ENCODE measurements at regions not wholly inside any gene's neighbourhood (a gene's known extent, or its start where the extent isn't known, plus 50 kb on each side); places are given as distances from the start of the nearest gene placed in this dataset.
"Not testable (repeated sequence)": the region's sequence is repeated elsewhere in the genome, so short reads cannot be mapped to it uniquely, and the experiment has no call there.

DNA sequence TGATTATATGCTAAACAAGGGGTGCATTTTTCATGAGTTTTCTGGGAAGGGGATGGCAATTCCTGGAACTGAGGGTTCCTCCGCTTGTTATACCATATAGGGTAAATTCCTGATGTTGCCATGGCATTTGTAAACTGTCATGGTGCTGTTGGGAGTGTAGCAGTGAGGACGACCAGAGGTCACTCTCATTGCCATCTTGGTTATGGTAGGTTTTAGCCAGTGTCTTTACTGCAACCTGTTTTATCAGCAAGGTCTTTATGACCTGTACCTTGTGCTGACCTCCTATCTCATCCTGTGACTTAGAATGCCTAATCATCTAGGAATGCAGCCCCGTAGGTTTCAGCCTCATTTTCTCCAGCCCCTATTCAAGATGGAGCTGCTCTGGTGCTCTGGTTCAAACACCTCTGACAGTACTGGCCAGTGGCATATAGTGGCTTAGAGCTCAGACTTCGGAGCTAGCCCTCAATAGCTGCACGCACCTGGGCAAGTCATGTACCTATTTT is 154.2 kb upstream of the DPH6 start:
- TF ChIP-seq, protein P1, sequence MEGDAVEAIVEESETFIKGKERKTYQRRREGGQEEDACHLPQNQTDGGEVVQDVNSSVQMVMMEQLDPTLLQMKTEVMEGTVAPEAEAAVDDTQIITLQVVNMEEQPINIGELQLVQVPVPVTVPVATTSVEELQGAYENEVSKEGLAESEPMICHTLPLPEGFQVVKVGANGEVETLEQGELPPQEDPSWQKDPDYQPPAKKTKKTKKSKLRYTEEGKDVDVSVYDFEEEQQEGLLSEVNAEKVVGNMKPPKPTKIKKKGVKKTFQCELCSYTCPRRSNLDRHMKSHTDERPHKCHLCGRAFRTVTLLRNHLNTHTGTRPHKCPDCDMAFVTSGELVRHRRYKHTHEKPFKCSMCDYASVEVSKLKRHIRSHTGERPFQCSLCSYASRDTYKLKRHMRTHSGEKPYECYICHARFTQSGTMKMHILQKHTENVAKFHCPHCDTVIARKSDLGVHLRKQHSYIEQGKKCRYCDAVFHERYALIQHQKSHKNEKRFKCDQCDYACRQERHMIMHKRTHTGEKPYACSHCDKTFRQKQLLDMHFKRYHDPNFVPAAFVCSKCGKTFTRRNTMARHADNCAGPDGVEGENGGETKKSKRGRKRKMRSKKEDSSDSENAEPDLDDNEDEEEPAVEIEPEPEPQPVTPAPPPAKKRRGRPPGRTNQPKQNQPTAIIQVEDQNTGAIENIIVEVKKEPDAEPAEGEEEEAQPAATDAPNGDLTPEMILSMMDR (IDR thresholded peaks at IDR 0.05), result not testable (repeated sequence)
- TF ChIP-seq, protein P2, sequence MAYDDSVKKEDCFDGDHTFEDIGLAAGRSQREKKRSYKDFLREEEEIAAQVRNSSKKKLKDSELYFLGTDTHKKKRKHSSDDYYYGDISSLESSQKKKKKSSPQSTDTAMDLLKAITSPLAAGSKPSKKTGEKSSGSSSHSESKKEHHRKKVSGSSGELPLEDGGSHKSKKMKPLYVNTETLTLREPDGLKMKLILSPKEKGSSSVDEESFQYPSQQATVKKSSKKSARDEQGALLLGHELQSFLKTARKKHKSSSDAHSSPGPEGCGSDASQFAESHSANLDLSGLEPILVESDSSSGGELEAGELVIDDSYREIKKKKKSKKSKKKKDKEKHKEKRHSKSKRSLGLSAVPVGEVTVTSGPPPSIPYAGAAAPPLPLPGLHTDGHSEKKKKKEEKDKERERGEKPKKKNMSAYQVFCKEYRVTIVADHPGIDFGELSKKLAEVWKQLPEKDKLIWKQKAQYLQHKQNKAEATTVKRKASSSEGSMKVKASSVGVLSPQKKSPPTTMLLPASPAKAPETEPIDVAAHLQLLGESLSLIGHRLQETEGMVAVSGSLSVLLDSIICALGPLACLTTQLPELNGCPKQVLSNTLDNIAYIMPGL (CRISPR knock-in tag; IDR thresholded peaks at IDR 0.05; ENCODE audit: borderline replicate concordance), result not testable (repeated sequence)
- TF ChIP-seq, protein P3, sequence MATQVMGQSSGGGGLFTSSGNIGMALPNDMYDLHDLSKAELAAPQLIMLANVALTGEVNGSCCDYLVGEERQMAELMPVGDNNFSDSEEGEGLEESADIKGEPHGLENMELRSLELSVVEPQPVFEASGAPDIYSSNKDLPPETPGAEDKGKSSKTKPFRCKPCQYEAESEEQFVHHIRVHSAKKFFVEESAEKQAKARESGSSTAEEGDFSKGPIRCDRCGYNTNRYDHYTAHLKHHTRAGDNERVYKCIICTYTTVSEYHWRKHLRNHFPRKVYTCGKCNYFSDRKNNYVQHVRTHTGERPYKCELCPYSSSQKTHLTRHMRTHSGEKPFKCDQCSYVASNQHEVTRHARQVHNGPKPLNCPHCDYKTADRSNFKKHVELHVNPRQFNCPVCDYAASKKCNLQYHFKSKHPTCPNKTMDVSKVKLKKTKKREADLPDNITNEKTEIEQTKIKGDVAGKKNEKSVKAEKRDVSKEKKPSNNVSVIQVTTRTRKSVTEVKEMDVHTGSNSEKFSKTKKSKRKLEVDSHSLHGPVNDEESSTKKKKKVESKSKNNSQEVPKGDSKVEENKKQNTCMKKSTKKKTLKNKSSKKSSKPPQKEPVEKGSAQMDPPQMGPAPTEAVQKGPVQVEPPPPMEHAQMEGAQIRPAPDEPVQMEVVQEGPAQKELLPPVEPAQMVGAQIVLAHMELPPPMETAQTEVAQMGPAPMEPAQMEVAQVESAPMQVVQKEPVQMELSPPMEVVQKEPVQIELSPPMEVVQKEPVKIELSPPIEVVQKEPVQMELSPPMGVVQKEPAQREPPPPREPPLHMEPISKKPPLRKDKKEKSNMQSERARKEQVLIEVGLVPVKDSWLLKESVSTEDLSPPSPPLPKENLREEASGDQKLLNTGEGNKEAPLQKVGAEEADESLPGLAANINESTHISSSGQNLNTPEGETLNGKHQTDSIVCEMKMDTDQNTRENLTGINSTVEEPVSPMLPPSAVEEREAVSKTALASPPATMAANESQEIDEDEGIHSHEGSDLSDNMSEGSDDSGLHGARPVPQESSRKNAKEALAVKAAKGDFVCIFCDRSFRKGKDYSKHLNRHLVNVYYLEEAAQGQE (IDR thresholded peaks at IDR 0.05), result not testable (repeated sequence)
- not testable (repeated sequence) for TF ChIP-seq POLR2A (IDR thresholded peaks at IDR 0.05; ENCODE audit: low read length); HOXB13 (CRISPR knock-in tag; IDR thresholded peaks at IDR 0.05; ENCODE audit: low read depth); MAZ (IDR thresholded peaks at IDR 0.05; ENCODE audit: borderline replicate concordance, low read depth, low read length); BHLHE40 (IDR thresholded peaks at IDR 0.05; ENCODE audit: low read depth, low read length); PHF8 (IDR thresholded peaks at IDR 0.05; ENCODE audit: borderline replicate concordance, low read depth); RNF2 (IDR thresholded peaks at IDR 0.05; ENCODE audit: borderline replicate concordance, low read depth); RAD21 (conservative IDR thresholded peaks at IDR 0.05 in 1 of 2, IDR thresholded peaks at IDR 0.05 in 1 of 2); EHMT2 (IDR thresholded peaks at IDR 0.05; ENCODE audit: low read depth); RCOR1 (IDR thresholded peaks at IDR 0.05; ENCODE audit: low read depth, low read length)
- TF ChIP-seq, protein P4, sequence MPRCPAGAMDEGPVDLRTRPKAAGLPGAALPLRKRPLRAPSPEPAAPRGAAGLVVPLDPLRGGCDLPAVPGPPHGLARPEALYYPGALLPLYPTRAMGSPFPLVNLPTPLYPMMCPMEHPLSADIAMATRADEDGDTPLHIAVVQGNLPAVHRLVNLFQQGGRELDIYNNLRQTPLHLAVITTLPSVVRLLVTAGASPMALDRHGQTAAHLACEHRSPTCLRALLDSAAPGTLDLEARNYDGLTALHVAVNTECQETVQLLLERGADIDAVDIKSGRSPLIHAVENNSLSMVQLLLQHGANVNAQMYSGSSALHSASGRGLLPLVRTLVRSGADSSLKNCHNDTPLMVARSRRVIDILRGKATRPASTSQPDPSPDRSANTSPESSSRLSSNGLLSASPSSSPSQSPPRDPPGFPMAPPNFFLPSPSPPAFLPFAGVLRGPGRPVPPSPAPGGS (IDR thresholded peaks at IDR 0.05), result not testable (repeated sequence)
- TF ChIP-seq, protein P5, sequence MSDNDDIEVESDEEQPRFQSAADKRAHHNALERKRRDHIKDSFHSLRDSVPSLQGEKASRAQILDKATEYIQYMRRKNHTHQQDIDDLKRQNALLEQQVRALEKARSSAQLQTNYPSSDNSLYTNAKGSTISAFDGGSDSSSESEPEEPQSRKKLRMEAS (IDR thresholded peaks at IDR 0.05), result not testable (repeated sequence)
